Fibroblast of the aortic adventitia (primary cell): ENCODE measurements at regions not wholly inside any gene's neighbourhood (a gene's known extent, or its start where the extent isn't known, plus 50 kb on each side); places are given as distances from the start of the nearest gene placed in this dataset.

Experiments
- DNase-seq: peaks from one replicate; pipeline ENCODE4 v3.0.0-alpha.2; 2010; ENCODE audit warnings: low read depth
- H3K4me3 ChIP-seq: 2 replicates; pipeline ENCODE4 v1.5.1; 2011; ENCODE audit warnings: low read depth, mild to moderate bottlenecking, control low read depth, low read length, moderate library complexity
- CTCF ChIP-seq: IDR thresholded peaks from 2 replicates; pipeline ENCODE4 v1.5.1; 2011; ENCODE audit warnings: mild to moderate bottlenecking, low read length, control low read depth, inconsistent platforms; ENCODE audit not compliant: insufficient read depth

- TF ChIP-seq CTCF, result no peak
- DNase-seq, result no peak
- H3K4me3 ChIP-seq, result no peak overlapping the region
These were observed 136.9 kb upstream of the CNOT2 start for GRCh38 chr12:70106347-70106746.

GRCh38 chr12:70110085-70110484, 133.1 kb upstream of the CNOT2 start:
- no peak for DNase-seq
- no peak overlapping the region for H3K4me3 ChIP-seq
- no peak for TF ChIP-seq CTCF

GRCh38 chr12:70117670-70118069, 125.6 kb upstream of the CNOT2 start:
- no peak overlapping the region for H3K4me3 ChIP-seq
- no peak for DNase-seq
- TF ChIP-seq CTCF, result no peak

- no peak for DNase-seq
- H3K4me3 ChIP-seq, result no peak overlapping the region
- no peak for TF ChIP-seq CTCF
These were observed 122.3 kb upstream of the CNOT2 start for GRCh38 chr12:70120970-70121369.

GRCh38 chr12:70121562-70121961, 121.7 kb upstream of the CNOT2 start:
- TF ChIP-seq CTCF, result no peak

GRCh38 chr12:70122804-70123203, 120.4 kb upstream of the CNOT2 start:
- no peak overlapping the region for H3K4me3 ChIP-seq
- no peak for TF ChIP-seq CTCF
- no peak for DNase-seq

More at GRCh38 chr12:70121562-70121961, 121.7 kb upstream of the CNOT2 start:
- no peak for DNase-seq
- H3K4me3 ChIP-seq, result no peak overlapping the region

- no peak for DNase-seq
- no peak for TF ChIP-seq CTCF
- H3K4me3 ChIP-seq, result no peak overlapping the region
These were observed 94.2 kb upstream of the CNOT2 start for GRCh38 chr12:70149013-70149412.
